ENCODE measurements at regions not wholly inside any gene's neighbourhood (a gene's known extent, or its start where the extent isn't known, plus 50 kb on each side); places are given as distances from the start of the nearest gene placed in this dataset.
A peak's percentile ranks its signal among the peaks of the same experiment; 100 is the strongest.
"Not testable (repeated sequence)": the region's sequence is repeated elsewhere in the genome, so short reads cannot be mapped to it uniquely, and the experiment has no call there.

DNA sequence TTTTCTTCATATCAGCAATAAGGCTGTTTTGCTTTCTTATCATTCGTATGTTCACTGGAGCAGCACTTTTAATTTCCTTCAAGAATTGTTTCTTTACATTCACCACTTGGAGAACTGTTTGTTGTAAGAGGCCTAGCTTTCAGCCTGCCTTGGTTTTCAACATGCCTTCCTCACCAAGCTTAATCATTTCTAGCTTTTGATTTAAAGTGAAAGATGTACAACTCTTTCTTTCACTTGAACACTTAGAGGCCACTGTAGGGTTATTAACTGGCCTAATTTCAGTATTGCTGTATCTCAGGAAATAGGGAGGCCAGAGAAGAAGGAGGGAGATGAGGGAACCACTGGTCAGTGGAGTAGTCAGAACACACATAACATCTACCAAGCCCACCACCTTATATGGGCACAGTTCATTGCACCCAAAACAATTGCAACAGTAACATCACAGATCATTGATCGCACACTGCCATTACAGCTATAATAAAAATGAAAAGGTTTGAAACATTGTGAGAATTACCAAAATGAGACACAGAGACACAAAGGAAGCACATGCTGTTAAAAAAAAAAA lies 181.4 kb upstream of the TUBA3C start:
- Histone ChIP-seq H3K36me3 (ENCODE audit: control insufficient read depth, insufficient read depth, low read length) (no peaks in the 10 kb centered on the region), H3K27me3 (ENCODE audit: control insufficient read depth, insufficient read depth, low read length) (no peaks in the 10 kb centered on the region), H2AFZ (no peak overlapping the region), H3K9me3 (ENCODE audit: control insufficient read depth, low read length) (no peaks in the 10 kb centered on the region), H3K79me2 (no peaks in the 10 kb centered on the region), H3K4me1 (no peaks in the 10 kb centered on the region), H3K27ac (no peak overlapping the region), H3K4me2 (ENCODE audit: low read length) (no peak overlapping the region), H3K9ac (no peak overlapping the region), H3K4me3 (ENCODE audit: low read depth, low read length) (no peak overlapping the region)
- TF ChIP-seq, protein P1, sequence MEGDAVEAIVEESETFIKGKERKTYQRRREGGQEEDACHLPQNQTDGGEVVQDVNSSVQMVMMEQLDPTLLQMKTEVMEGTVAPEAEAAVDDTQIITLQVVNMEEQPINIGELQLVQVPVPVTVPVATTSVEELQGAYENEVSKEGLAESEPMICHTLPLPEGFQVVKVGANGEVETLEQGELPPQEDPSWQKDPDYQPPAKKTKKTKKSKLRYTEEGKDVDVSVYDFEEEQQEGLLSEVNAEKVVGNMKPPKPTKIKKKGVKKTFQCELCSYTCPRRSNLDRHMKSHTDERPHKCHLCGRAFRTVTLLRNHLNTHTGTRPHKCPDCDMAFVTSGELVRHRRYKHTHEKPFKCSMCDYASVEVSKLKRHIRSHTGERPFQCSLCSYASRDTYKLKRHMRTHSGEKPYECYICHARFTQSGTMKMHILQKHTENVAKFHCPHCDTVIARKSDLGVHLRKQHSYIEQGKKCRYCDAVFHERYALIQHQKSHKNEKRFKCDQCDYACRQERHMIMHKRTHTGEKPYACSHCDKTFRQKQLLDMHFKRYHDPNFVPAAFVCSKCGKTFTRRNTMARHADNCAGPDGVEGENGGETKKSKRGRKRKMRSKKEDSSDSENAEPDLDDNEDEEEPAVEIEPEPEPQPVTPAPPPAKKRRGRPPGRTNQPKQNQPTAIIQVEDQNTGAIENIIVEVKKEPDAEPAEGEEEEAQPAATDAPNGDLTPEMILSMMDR (IDR thresholded peaks at IDR 0.05), result no peak

DNA sequence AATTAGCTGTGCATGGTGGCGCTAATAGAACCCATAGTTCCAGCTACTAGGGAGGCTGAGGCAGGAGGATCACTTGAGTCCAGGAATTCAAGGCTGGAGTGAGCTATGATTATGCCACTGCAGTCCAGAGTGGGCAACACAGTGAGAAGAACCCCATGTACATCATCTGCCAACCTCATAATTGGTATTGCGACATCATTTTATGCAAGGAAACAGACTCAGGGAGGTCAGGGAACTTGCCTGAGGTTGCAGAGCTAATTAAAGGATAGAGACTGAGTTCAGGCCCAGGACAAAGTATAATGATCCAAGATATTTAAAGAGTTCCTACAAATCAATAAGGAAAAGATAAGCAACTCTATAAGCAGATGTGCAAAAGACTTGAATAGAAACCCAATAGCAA lies 178.1 kb upstream of the TUBA3C start:
- H3K27me3 ChIP-seq (ENCODE audit: control insufficient read depth, insufficient read depth, low read length); H3K9me3 ChIP-seq (ENCODE audit: control insufficient read depth, low read length); H3K79me2 ChIP-seq; H3K9ac ChIP-seq; H3K36me3 ChIP-seq (ENCODE audit: control insufficient read depth, insufficient read depth, low read length); H2AFZ ChIP-seq; H3K27ac ChIP-seq; H3K4me1 ChIP-seq; H3K4me2 ChIP-seq (ENCODE audit: low read length); H3K4me3 ChIP-seq (ENCODE audit: low read depth, low read length): not testable (repeated sequence)

DNA sequence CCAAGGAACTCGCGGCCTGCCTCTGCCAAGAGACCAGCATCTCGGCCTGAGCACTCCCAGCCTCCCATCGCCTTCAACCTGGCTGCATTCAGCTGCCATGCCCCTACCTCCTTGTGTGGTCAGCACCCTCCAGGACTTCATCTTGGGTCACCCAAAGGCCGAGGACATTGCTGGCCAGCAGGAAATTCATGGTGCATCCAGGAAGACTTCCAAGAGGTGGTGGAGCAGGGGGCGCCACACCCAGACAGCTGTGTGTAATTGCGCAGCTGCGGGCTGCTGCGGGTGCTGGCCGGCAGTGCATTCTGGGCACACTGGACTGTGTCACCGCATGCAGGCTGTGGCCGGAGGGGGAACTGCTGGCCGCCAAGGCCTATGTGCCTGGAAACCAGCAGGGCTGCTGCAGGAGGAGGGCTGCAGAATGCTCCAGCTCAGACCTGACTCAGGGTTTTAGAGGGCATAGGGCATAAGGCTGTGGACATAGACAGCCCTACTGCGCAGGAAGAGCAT lies 164.3 kb upstream of the TUBA3C start:
- Histone ChIP-seq H2AFZ (no peak overlapping the region), H3K4me1 (no peaks in the 10 kb centered on the region), H3K9ac (no peak overlapping the region), H3K4me2 (ENCODE audit: low read length) (no peak overlapping the region), H3K9me3 (ENCODE audit: control insufficient read depth, low read length) (no peaks in the 10 kb centered on the region), H3K27ac (no peak overlapping the region), H3K27me3 (ENCODE audit: control insufficient read depth, insufficient read depth, low read length) (no peaks in the 10 kb centered on the region), H3K36me3 (ENCODE audit: control insufficient read depth, insufficient read depth, low read length) (no peaks in the 10 kb centered on the region), H3K4me3 (ENCODE audit: low read depth, low read length) (no peak overlapping the region), H3K79me2 (no peaks in the 10 kb centered on the region)
- TF ChIP-seq, protein P1 (IDR thresholded peaks at IDR 0.05), result no peak

DNA sequence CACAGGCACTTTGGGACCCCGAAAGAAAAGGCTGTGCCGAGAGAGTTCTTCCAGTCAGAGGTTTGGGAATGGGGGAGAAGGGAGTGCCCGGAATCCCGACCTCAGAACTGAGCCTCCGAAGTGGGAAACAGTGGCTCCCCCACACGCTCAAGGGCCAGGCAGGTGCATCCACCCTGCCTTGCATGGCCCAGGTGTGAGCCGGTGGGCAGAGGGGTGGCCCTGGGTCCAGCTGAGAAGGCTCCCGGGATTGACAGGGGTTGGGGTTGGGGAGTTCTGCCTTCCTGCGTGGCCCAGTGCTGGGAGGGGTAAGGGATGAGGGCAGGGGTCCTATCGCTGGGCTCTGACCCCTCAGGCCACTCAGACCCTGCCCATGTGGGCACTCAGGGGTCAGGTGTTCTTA lies 163.5 kb upstream of the TUBA3C start:
- Histone ChIP-seq H2AFZ (no peak overlapping the region), H3K79me2 (no peaks in the 10 kb centered on the region), H3K9ac (no peak overlapping the region), H3K9me3 (ENCODE audit: control insufficient read depth, low read length) (no peaks in the 10 kb centered on the region), H3K4me1 (no peaks in the 10 kb centered on the region), H3K27ac (no peak overlapping the region), H3K36me3 (ENCODE audit: control insufficient read depth, insufficient read depth, low read length) (no peaks in the 10 kb centered on the region), H3K4me3 (ENCODE audit: low read depth, low read length) (no peak overlapping the region), H3K4me2 (ENCODE audit: low read length) (no peak overlapping the region), H3K27me3 (ENCODE audit: control insufficient read depth, insufficient read depth, low read length) (no peaks in the 10 kb centered on the region)
- TF ChIP-seq, protein P1 (IDR thresholded peaks at IDR 0.05), result no peak

DNA sequence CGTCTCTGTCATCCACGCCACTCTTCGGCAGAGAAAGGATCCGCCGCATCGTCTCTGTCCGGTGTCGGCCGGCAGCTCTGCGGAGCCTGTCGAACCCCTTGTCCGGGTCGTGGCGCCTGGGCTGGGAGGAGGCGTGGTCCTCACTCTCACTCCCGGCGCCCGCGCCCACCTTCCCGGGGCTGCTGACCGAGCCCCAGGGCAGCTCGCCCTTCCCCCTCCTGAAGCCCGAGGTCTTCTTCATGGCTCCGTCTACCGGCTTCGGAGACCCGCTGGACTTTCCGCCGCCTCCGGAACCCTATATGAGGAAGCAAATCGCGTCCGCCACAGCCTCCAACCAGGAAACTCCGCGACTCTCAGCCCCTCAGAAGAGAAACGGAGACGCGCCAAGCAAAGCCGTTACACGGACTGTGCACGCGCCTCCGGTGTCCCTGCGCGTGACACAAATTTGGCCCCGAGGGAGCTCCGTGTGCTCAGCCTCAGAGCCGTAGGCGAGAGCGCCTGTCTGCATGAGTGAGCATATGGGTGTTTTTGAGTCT lies 163.0 kb upstream of the TUBA3C start:
- H3K9ac ChIP-seq; H2AFZ ChIP-seq; H3K27me3 ChIP-seq (ENCODE audit: control insufficient read depth, insufficient read depth, low read length); H3K36me3 ChIP-seq (ENCODE audit: control insufficient read depth, insufficient read depth, low read length); H3K79me2 ChIP-seq; H3K9me3 ChIP-seq (ENCODE audit: control insufficient read depth, low read length); H3K27ac ChIP-seq; H3K4me3 ChIP-seq (ENCODE audit: low read depth, low read length); H3K4me1 ChIP-seq: not testable (repeated sequence)
- peak overlapping the region; percentile 47 for H3K4me2 ChIP-seq (ENCODE audit: low read length)

DNA sequence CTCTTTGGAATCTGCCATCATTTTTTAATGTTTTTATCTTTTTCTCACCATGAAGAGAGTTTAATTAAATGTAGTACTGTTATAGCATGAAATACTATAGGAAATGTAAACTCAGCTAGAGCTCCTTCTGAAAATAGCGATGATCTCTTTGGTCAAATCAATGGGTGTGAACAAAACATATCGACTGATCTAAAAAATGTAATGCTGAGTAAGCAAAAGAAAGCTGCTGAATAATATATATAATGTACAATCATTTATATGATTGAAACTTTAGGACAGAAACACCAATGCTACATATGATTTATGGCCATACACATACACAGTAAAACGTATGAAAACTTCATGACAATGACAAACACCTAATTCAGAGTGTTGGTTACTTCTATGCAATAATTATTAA lies 150.8 kb upstream of the TUBA3C start:
- H2AFZ ChIP-seq, result no peak overlapping the region
- no peak overlapping the region for H3K4me2 ChIP-seq (ENCODE audit: low read length)
- H3K27ac ChIP-seq, result no peak overlapping the region
- TF ChIP-seq, protein P1 (IDR thresholded peaks at IDR 0.05), result no peak
- no peaks in the 10 kb centered on the region for H3K27me3 ChIP-seq (ENCODE audit: control insufficient read depth, insufficient read depth, low read length)
- no peak overlapping the region for H3K4me3 ChIP-seq (ENCODE audit: low read depth, low read length)
- H3K36me3 ChIP-seq (ENCODE audit: control insufficient read depth, insufficient read depth, low read length), result no peaks in the 10 kb centered on the region
- no peaks in the 10 kb centered on the region for H3K79me2 ChIP-seq
- no peaks in the 10 kb centered on the region for H3K9me3 ChIP-seq (ENCODE audit: control insufficient read depth, low read length)
- H3K9ac ChIP-seq, result no peak overlapping the region
- no peaks in the 10 kb centered on the region for H3K4me1 ChIP-seq

All from parathyroid adenoma (tissue), 2 donors.